ENCODE measurements at regions not wholly inside any gene's neighbourhood (a gene's known extent, or its start where the extent isn't known, plus 50 kb on each side); places are given as distances from the start of the nearest gene placed in this dataset.

DNA sequence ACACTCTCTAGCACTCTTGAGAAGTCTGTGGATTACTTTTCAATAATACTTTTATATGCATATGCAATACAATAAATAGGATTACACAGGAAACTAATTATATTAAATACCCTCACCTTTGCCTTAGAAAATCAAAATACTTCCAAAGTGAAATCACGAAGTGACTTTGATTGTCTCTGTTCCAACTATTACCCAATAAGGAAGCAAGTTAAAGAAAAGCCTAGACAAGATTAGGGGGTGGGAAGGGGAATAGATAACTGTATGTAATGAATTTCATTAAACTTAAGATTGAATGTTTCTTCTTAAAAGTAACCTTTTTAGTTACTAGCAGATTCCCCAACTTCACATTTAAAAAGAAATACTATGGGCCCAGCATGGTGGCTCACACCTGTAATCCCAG, 66.6 kb upstream of the SOX4 start:
- Mint-ChIP-seq H3K27me3 (no peaks in the 10 kb centered on the region), H3K4me3 (no peak overlapping the region), H3K9me3 (ENCODE audit: insufficient read depth) (no peaks in the 10 kb centered on the region), H3K27ac (no peak overlapping the region), H3K4me1 (no peaks in the 10 kb centered on the region)
- H4K20me1 ChIP-seq (ENCODE audit: control insufficient read depth, insufficient read depth, low read length, poor library complexity, severe bottlenecking): no peaks in the 10 kb centered on the region
- ATAC-seq (ENCODE audit: low read depth): no peak
- WGBS (ENCODE audit: insufficient coverage): no CpG with 5 or more reads among the region's 1 CpG
- ChIA-PET CTCF (interaction anchor here (1.5 kb wide), 1 partner anchor 62 kb away, joined by 5 read pairs; no protein-coding TSS in a partner anchor), POLR2A (no interaction called here)
- no peak overlapping the region for H3K27ac ChIP-seq (ENCODE audit: low read length in 2 of 2)
- H3K27me3 ChIP-seq (replicated peaks in 1 of 4; ENCODE audit: control extremely low read depth in 1 of 4, control insufficient read depth in 3 of 4, insufficient read depth in 4 of 4, low read length in 3 of 4): no peaks in the 10 kb centered on the region
- intact Hi-C loops (cut with micrococcal nuclease): no loop called here
- TF ChIP-seq EZH2 (IDR thresholded peaks at IDR 0.05; ENCODE audit: borderline replicate concordance, insufficient read depth, low read depth, low read length, poor library complexity, severe bottlenecking): no peak
- no peak for DNase-seq
- H3K36me3 ChIP-seq (replicated peaks in 1 of 2; ENCODE audit: control extremely low read depth in 1 of 2, control insufficient read depth in 1 of 2, extremely low read depth in 1 of 2, insufficient read depth in 2 of 2, low read length in 1 of 2): no peaks in the 10 kb centered on the region
- no peak overlapping the region for H3K4me2 ChIP-seq (replicated peaks; ENCODE audit: low read depth, low read length, poor library complexity, severe bottlenecking)
- H3K9ac ChIP-seq (ENCODE audit: low read length): no peak overlapping the region
- no peaks in the 10 kb centered on the region for H3K4me1 ChIP-seq (ENCODE audit: control insufficient read depth in 2 of 2, insufficient read depth in 2 of 2, low read length in 2 of 2)
- H3K4me3 ChIP-seq (ENCODE audit: control extremely low read depth in 1 of 5, extremely low read depth in 1 of 5, insufficient read depth in 1 of 5, low read depth in 2 of 5, low read length in 4 of 5): no peak overlapping the region
- H3K9me3 ChIP-seq (ENCODE audit: control extremely low read depth in 1 of 3, control insufficient read depth in 2 of 3, insufficient read depth in 1 of 3, low read length in 2 of 3): no peaks in the 10 kb centered on the region
- H2AFZ ChIP-seq (ENCODE audit: insufficient read depth, low read depth, low read length, poor library complexity, severe bottlenecking): no peak overlapping the region
- H3K79me2 ChIP-seq (ENCODE audit: control insufficient read depth, insufficient read depth, low read length): no peaks in the 10 kb centered on the region

DNA sequence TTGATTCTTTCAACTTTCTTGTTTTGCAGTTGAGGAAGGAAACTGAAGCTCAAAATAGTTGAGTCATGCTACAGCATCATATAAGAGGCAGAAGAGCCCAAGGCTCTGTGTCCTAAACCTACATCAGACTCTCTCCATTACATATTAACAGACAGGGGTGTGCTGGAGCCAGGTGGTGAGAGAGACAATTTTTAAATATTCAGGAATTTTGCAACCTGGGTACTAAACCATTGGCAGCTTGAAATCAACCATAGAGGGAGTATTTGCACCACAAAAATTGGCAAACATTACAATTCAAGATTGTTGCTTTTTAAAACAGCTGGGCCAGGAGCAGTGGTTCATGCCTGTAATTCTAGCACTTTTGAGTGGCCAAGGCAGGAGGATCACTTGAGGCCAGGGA, 65.8 kb upstream of the SOX4 start:
- POLR2A ChIA-PET: no interaction called here

More for the DNA sequence above, 65.8 kb upstream of the SOX4 start:
- Mint-ChIP-seq H3K27ac (no peak overlapping the region), H3K27me3 (no peaks in the 10 kb centered on the region), H3K4me1 (no peaks in the 10 kb centered on the region), H3K9me3 (ENCODE audit: insufficient read depth) (no peaks in the 10 kb centered on the region), H3K4me3 (no peak overlapping the region)
- ATAC-seq (ENCODE audit: low read depth): no peak
- Histone ChIP-seq H3K9me3 (ENCODE audit: control extremely low read depth in 1 of 3, control insufficient read depth in 2 of 3, insufficient read depth in 1 of 3, low read length in 2 of 3) (no peaks in the 10 kb centered on the region), H3K27ac (ENCODE audit: low read length in 2 of 2) (no peak overlapping the region), H3K27me3 (replicated peaks in 1 of 4; ENCODE audit: control extremely low read depth in 1 of 4, control insufficient read depth in 3 of 4, insufficient read depth in 4 of 4, low read length in 3 of 4) (no peaks in the 10 kb centered on the region), H2AFZ (ENCODE audit: insufficient read depth, low read depth, low read length, poor library complexity, severe bottlenecking) (no peak overlapping the region), H4K20me1 (ENCODE audit: control insufficient read depth, insufficient read depth, low read length, poor library complexity, severe bottlenecking) (no peaks in the 10 kb centered on the region), H3K4me1 (ENCODE audit: control insufficient read depth in 2 of 2, insufficient read depth in 2 of 2, low read length in 2 of 2) (no peaks in the 10 kb centered on the region), H3K4me3 (ENCODE audit: control extremely low read depth in 1 of 5, extremely low read depth in 1 of 5, insufficient read depth in 1 of 5, low read depth in 2 of 5, low read length in 4 of 5) (no peak overlapping the region), H3K79me2 (ENCODE audit: control insufficient read depth, insufficient read depth, low read length) (no peaks in the 10 kb centered on the region), H3K9ac (ENCODE audit: low read length) (no peak overlapping the region), H3K4me2 (replicated peaks; ENCODE audit: low read depth, low read length, poor library complexity, severe bottlenecking) (no peak overlapping the region), H3K36me3 (replicated peaks in 1 of 2; ENCODE audit: control extremely low read depth in 1 of 2, control insufficient read depth in 1 of 2, extremely low read depth in 1 of 2, insufficient read depth in 2 of 2, low read length in 1 of 2) (no peaks in the 10 kb centered on the region)
- CTCF ChIA-PET: interaction anchor here (1.5 kb wide), 2 partner anchors 62 to 66 kb away, joined by 3 to 5 read pairs; partner anchors contain the start of gene SOX4
- no peak for DNase-seq
- TF ChIP-seq EZH2 (IDR thresholded peaks at IDR 0.05; ENCODE audit: borderline replicate concordance, insufficient read depth, low read depth, low read length, poor library complexity, severe bottlenecking): no peak
- TF ChIP-seq, protein P1, sequence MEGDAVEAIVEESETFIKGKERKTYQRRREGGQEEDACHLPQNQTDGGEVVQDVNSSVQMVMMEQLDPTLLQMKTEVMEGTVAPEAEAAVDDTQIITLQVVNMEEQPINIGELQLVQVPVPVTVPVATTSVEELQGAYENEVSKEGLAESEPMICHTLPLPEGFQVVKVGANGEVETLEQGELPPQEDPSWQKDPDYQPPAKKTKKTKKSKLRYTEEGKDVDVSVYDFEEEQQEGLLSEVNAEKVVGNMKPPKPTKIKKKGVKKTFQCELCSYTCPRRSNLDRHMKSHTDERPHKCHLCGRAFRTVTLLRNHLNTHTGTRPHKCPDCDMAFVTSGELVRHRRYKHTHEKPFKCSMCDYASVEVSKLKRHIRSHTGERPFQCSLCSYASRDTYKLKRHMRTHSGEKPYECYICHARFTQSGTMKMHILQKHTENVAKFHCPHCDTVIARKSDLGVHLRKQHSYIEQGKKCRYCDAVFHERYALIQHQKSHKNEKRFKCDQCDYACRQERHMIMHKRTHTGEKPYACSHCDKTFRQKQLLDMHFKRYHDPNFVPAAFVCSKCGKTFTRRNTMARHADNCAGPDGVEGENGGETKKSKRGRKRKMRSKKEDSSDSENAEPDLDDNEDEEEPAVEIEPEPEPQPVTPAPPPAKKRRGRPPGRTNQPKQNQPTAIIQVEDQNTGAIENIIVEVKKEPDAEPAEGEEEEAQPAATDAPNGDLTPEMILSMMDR (IDR thresholded peaks at IDR 0.05): no peak
- intact Hi-C loops (cut with micrococcal nuclease): no loop called here

All from B cell (primary cell).